Sigmoid colon (tissue), 4 donors: ENCODE measurements at regions not wholly inside any gene's neighbourhood (a gene's known extent, or its start where the extent isn't known, plus 50 kb on each side); places are given as distances from the start of the nearest gene placed in this dataset.

Source experiments
- CTCF ChIP-seq, 4 experiments: fragments of 450-650 bp in 3 of 4; fragments of 200-600 bp in 1 of 4; IDR thresholded peaks; one replicate each; pipeline ENCODE4 v1.5.1; 2016 to 2019; ENCODE audit warnings: antibody characterized with exemption in 4 of 4, mild to moderate bottlenecking in 3 of 4, moderate library complexity in 2 of 4
- EP300 ChIP-seq, 4 donors: sonication (generic); formaldehyde crosslinking; IDR thresholded peaks; one replicate each; pipeline ENCODE4 v1.6.1; 2017; ENCODE audit warnings: antibody characterized with exemption in 4 of 4
- POLR2A ChIP-seq, 2 donors: fragments of 450-650 bp; IDR thresholded peaks; one replicate each; pipeline ENCODE4 v1.6.1; 2016; ENCODE audit warnings: antibody characterized with exemption in 2 of 2, mild to moderate bottlenecking in 2 of 2, moderate library complexity in 2 of 2
- POLR2AphosphoS5 ChIP-seq, 4 donors: sonication (generic); formaldehyde crosslinking; IDR thresholded peaks; one replicate each; pipeline ENCODE4 v1.6.1; 2017; ENCODE audit warnings: antibody characterized with exemption in 4 of 4

GRCh38 chr22:40107851-40108378 lies 69.8 kb upstream of the TNRC6B start:
- no peak for TF ChIP-seq CTCF (IDR thresholded peaks at IDR 0.05)
- TF ChIP-seq POLR2AphosphoS5 (IDR thresholded peaks at IDR 0.05), result peak in 1 of 4 donors; percentile 37
- TF ChIP-seq POLR2A (IDR thresholded peaks at IDR 0.05), result no peak
- no peak for TF ChIP-seq EP300 (IDR thresholded peaks at IDR 0.05)
